GM23338 (cell line): ENCODE measurements at regions not wholly inside any gene's neighbourhood (a gene's known extent, or its start where the extent isn't known, plus 50 kb on each side); places are given as distances from the start of the nearest gene placed in this dataset.

Source experiments
- CREB1 ChIP-seq: fragments of 250-450 bp; sonication (Bioruptor Pico); IDR thresholded peaks from 2 replicates; pipeline ENCODE4 v1.5.0; 2020; ENCODE audit warnings: low read depth, mild to moderate bottlenecking, moderate library complexity
- EZH2 ChIP-seq: fragments of 200-600 bp; sonication (generic); IDR thresholded peaks from one replicate; pipeline ENCODE4 v1.8.0; 2017; ENCODE audit warnings: antibody characterized with exemption, mild to moderate bottlenecking, low read depth; ENCODE audit not compliant: unreplicated experiment
- EZH2phosphoT487 ChIP-seq: fragments of 200-600 bp; sonication (generic); IDR thresholded peaks from one replicate; pipeline ENCODE4 v1.8.1; 2018; ENCODE audit warnings: antibody characterized with exemption; ENCODE audit not compliant: unreplicated experiment
- POLR2AphosphoS5 ChIP-seq: IDR thresholded peaks from 2 replicates; pipeline ENCODE4 v1.6.1; 2016; ENCODE audit warnings: antibody characterized with exemption, low read depth
- TF ChIP-seq, protein P1 (sequence below), 2 experiments: fragments of 200-600 bp in 1 of 2; sonication (generic) in 1 of 2; conservative IDR thresholded peaks; 2 replicates each; pipeline versions ENCODE4 v1.5.1 to v1.6.1; 2016 to 2017; ENCODE audit warnings: antibody characterized with exemption in 2 of 2, low read depth in 2 of 2, mild to moderate bottlenecking in 2 of 2, moderate library complexity in 1 of 2
- TF ChIP-seq, protein P2 (sequence below): IDR thresholded peaks from one replicate; pipeline ENCODE4 v1.6.1; 2018; ENCODE audit warnings: antibody characterized with exemption; ENCODE audit not compliant: unreplicated experiment
- TF ChIP-seq, protein P3 (sequence below): IDR thresholded peaks from 2 replicates; pipeline ENCODE4 v1.6.1; 2016; ENCODE audit warnings: antibody characterized with exemption

DNA sequence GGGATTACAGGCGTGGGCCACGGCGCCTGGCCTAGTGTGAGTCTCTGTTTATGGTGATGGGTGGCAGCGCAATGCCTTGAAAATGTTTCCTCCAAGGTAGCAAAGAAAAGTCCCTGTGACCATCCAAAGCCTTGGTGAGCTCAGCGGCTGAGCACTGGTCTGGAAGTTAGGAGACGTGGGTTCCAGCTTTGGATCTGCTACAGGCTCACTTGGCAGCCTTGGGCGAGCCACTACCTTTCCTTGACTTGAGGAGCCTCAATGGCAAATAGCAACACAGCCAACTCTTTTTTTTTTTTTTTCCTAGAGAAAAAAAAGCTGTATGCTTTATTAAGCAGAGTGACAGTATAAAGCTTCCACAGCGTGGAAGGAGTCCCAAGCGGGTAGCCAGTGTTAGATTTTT, 61.3 kb upstream of the RASD2 start:
- TF ChIP-seq, protein P1, sequence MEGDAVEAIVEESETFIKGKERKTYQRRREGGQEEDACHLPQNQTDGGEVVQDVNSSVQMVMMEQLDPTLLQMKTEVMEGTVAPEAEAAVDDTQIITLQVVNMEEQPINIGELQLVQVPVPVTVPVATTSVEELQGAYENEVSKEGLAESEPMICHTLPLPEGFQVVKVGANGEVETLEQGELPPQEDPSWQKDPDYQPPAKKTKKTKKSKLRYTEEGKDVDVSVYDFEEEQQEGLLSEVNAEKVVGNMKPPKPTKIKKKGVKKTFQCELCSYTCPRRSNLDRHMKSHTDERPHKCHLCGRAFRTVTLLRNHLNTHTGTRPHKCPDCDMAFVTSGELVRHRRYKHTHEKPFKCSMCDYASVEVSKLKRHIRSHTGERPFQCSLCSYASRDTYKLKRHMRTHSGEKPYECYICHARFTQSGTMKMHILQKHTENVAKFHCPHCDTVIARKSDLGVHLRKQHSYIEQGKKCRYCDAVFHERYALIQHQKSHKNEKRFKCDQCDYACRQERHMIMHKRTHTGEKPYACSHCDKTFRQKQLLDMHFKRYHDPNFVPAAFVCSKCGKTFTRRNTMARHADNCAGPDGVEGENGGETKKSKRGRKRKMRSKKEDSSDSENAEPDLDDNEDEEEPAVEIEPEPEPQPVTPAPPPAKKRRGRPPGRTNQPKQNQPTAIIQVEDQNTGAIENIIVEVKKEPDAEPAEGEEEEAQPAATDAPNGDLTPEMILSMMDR (conservative IDR thresholded peaks at IDR 0.05; ENCODE audit: low read depth in 2 of 2) = no peak
- TF ChIP-seq CREB1 (CRISPR knock-in tag) = no peak
- TF ChIP-seq, protein P2, sequence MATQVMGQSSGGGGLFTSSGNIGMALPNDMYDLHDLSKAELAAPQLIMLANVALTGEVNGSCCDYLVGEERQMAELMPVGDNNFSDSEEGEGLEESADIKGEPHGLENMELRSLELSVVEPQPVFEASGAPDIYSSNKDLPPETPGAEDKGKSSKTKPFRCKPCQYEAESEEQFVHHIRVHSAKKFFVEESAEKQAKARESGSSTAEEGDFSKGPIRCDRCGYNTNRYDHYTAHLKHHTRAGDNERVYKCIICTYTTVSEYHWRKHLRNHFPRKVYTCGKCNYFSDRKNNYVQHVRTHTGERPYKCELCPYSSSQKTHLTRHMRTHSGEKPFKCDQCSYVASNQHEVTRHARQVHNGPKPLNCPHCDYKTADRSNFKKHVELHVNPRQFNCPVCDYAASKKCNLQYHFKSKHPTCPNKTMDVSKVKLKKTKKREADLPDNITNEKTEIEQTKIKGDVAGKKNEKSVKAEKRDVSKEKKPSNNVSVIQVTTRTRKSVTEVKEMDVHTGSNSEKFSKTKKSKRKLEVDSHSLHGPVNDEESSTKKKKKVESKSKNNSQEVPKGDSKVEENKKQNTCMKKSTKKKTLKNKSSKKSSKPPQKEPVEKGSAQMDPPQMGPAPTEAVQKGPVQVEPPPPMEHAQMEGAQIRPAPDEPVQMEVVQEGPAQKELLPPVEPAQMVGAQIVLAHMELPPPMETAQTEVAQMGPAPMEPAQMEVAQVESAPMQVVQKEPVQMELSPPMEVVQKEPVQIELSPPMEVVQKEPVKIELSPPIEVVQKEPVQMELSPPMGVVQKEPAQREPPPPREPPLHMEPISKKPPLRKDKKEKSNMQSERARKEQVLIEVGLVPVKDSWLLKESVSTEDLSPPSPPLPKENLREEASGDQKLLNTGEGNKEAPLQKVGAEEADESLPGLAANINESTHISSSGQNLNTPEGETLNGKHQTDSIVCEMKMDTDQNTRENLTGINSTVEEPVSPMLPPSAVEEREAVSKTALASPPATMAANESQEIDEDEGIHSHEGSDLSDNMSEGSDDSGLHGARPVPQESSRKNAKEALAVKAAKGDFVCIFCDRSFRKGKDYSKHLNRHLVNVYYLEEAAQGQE = no peak
- no peak for TF ChIP-seq EZH2phosphoT487
- no peak for TF ChIP-seq POLR2AphosphoS5
- no peak for TF ChIP-seq EZH2
- TF ChIP-seq, protein P3, sequence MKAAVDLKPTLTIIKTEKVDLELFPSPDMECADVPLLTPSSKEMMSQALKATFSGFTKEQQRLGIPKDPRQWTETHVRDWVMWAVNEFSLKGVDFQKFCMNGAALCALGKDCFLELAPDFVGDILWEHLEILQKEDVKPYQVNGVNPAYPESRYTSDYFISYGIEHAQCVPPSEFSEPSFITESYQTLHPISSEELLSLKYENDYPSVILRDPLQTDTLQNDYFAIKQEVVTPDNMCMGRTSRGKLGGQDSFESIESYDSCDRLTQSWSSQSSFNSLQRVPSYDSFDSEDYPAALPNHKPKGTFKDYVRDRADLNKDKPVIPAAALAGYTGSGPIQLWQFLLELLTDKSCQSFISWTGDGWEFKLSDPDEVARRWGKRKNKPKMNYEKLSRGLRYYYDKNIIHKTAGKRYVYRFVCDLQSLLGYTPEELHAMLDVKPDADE = no peak
